GM12801 (cell line): ENCODE measurements at regions not wholly inside any gene's neighbourhood (a gene's known extent, or its start where the extent isn't known, plus 50 kb on each side); places are given as distances from the start of the nearest gene placed in this dataset.

Experiments used
- CTCF ChIP-seq: IDR thresholded peaks from one replicate; pipeline ENCODE4 v1.5.1; 2011; ENCODE audit warnings: control low read depth; ENCODE audit not compliant: insufficient read length; ENCODE audit errors: extremely low read depth

DNA sequence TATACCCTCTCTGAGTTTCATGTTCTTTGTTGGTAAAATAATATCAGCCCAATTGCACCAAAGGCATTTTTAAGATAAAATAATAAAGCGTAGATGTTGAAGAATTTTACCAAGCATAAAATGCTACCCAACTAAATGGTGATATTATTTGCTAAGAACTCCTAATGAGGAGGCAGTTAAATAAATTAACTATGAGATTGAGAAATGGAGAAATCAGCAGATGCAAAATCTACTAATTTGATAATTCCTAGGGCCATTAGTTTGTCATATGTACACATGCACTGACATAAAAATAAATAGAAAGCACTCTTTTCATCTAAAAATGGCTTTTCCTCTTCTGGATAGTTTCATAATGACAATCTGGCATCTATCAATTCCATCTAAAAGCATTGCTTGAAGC is 681.5 kb upstream of the FAM98A start:
- no peak for TF ChIP-seq CTCF

- TF ChIP-seq CTCF: no peak
Observed at GRCh38 chr2:34266908-34267697, 668.0 kb upstream of the FAM98A start.

DNA sequence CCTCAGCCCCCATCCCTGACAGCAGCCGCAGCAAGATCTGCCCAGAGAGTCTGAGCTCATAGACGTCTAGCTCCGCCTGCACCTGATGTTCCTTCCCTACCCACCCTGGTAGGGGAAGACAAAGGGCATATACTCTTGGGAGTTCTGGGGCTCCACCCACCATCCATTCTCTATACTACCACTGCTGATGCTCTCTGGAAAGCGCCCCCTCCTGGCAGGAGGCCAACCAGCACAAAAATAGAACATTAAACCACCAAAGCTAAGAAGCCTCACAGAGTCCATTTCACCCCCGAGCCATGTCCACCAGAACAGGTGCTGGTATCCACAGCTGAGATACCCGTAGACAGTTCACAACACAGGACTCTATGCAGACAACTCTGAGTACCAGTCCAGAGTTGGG is 662.6 kb upstream of the FAM98A start:
- no peak for TF ChIP-seq CTCF

GRCh38 chr2:34254272-34254878 is 655.3 kb upstream of the FAM98A start:
- no peak for TF ChIP-seq CTCF

- no peak for TF ChIP-seq CTCF
Observed at GRCh38 chr2:34252111-34252510, 653.0 kb upstream of the FAM98A start.

GRCh38 chr2:34251578-34251977 is 652.5 kb upstream of the FAM98A start:
- TF ChIP-seq CTCF: no peak

- no peak for TF ChIP-seq CTCF
Observed at GRCh38 chr2:34244195-34244594, 645.1 kb upstream of the FAM98A start.
